ENCODE measurements at regions not wholly inside any gene's neighbourhood (a gene's known extent, or its start where the extent isn't known, plus 50 kb on each side); places are given as distances from the start of the nearest gene placed in this dataset.

DNA sequence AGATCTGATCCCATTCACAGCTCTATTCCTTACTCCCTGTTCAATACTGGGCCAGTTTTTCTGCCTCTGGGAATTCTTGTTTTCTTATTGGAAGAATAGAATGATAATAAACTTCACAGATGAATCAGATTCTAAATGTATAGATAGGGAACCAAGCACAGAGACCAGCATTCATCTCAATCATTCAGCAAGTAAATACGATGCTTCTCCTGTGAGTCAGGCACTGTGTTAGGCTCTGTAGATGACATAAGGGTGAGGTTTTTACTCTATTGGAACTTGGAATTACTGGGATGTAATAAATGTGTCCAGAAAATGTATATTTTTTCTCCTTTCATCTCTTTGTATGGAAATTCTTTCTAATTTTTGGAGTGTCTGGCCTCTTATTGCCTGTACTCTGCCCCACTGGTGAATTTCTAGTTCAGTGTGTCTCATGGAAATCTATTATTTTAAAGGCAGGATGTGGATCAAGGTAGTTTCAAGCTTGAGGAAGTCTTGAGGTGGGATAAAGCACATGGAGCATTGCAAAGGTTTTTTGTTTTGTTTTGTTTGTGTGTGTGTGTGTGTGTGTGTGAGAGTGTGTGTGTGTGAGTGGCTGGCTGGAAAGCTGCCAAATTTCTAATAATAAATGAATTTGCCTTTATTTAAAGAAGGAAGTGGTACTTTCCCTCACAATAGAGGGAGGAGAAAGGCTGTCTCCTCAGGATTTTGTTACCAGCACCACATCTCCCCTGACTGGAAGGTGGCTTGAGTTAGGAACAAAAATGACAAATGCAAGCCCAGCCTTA is 117.9 kb upstream of the HS3ST1 start:
- H3K4me3 ChIP-seq (ENCODE audit: low read depth, low read length) = no peak overlapping the region
- no peak for TF ChIP-seq CTCF (IDR thresholded peaks at IDR 0.05; ENCODE audit: low read depth, low read length, missing control alignments)
- DNase-seq (ENCODE audit: low read depth) = no peak
- in situ Hi-C loops (cut with HindIII; ENCODE audit: low sequenced_read_pairs) = no loop called here

DNA sequence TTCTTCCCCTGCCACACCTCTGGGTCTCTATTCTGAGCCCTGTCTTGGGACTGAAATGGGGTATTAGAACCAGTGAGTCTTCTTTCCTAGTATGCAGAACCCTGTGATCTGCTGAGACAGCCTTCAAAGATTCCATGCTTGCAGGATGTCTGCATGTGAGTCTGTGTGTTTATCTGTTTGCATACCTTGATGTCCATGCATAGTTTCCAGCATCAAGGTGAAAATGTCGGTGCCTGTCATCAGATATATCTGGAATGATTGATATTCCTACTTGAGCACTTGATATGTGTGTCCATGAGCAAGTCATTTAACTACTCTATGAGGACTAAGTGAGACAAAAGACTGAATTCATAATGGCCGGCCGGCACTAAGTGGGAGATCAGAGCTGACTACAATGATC is 117.0 kb upstream of the HS3ST1 start:
- no peak for DNase-seq (ENCODE audit: low read depth)
- no peak for TF ChIP-seq CTCF (IDR thresholded peaks at IDR 0.05; ENCODE audit: low read depth, low read length, missing control alignments)
- no peak overlapping the region for H3K4me3 ChIP-seq (ENCODE audit: low read depth, low read length)
- in situ Hi-C loops (cut with HindIII; ENCODE audit: low sequenced_read_pairs) = no loop called here

DNA sequence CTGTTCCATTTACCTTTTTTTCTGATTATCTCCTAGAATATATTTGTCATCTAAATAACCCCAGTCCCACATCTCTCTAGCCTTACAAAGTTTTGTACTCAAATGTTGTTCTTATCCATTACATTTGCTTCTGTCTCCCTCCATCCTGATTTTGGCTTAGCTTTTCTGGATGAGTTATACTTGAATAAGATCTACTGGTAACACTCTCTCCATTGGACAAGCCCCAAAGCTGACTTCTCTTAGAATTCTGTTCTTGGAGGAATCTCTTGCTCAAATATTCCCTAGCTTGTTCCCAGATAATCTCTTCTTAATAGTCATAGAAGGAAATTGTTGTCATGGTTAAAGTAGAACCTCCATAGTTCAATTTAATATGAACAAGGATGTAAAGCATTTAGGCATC is 115.5 kb upstream of the HS3ST1 start:
- DNase-seq (ENCODE audit: low read depth) = no peak
- no peak for TF ChIP-seq CTCF (IDR thresholded peaks at IDR 0.05; ENCODE audit: low read depth, low read length, missing control alignments)
- in situ Hi-C loops (cut with HindIII; ENCODE audit: low sequenced_read_pairs) = no loop called here
- no peak overlapping the region for H3K4me3 ChIP-seq (ENCODE audit: low read depth, low read length)

DNA sequence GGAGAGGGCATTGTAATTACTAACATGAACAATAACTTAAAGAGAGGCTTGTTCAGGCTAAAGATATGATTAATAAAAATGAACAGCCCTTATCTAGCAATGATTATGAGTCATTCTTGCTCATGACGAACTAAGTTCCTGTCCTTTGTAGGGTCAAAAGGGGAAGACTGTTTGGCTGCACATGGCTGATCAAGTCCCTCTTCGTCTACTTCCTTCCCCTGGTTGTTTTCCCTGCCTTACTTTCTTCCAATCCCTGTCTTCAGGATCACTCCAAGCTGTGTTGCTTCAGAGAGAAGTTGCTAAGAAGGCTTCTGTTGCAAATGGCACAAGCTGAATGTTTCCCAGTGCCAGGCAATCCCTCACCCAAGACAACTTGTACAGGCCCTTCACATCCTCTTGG is 115.0 kb upstream of the HS3ST1 start:
- H3K4me3 ChIP-seq (ENCODE audit: low read depth, low read length) = no peak overlapping the region
- DNase-seq (ENCODE audit: low read depth) = no peak
- TF ChIP-seq CTCF (IDR thresholded peaks at IDR 0.05; ENCODE audit: low read depth, low read length, missing control alignments) = no peak
- in situ Hi-C loops (cut with HindIII; ENCODE audit: low sequenced_read_pairs) = no loop called here

DNA sequence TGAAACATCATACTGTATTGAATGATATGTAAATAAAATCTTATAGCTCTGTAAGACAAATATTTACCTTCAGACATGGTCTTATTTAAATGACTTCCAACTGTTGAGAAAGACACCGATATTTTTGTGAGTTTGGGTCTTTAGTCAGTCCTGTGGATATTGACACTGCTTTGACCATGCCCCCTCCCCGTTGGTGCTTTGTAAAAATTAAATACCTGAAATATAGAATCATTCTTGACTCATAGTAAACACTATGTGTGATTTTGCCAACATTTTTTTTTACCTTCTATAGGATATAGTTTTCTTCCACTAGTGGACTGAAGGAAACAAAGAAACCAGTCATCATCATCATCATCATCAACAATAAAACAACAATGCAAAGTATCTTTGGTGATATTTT is 114.3 kb upstream of the HS3ST1 start:
- H3K4me3 ChIP-seq (ENCODE audit: low read depth, low read length) = no peak overlapping the region
- DNase-seq (ENCODE audit: low read depth) = no peak
- TF ChIP-seq CTCF (IDR thresholded peaks at IDR 0.05; ENCODE audit: low read depth, low read length, missing control alignments) = no peak
- in situ Hi-C loops (cut with HindIII; ENCODE audit: low sequenced_read_pairs) = no loop called here

GRCh38 chr4:11537846-11538245 is 109.2 kb upstream of the HS3ST1 start:
- no peak overlapping the region for H3K4me3 ChIP-seq (ENCODE audit: low read depth, low read length)
- in situ Hi-C loops (cut with HindIII; ENCODE audit: low sequenced_read_pairs) = no loop called here
- TF ChIP-seq CTCF (IDR thresholded peaks at IDR 0.05; ENCODE audit: low read depth, low read length, missing control alignments) = no peak
- no peak for DNase-seq (ENCODE audit: low read depth)
